HL-60/S4 (cell line): ENCODE measurements at regions not wholly inside any gene's neighbourhood (a gene's known extent, or its start where the extent isn't known, plus 50 kb on each side); places are given as distances from the start of the nearest gene placed in this dataset.
"Not testable (repeated sequence)": the region's sequence is repeated elsewhere in the genome, so short reads cannot be mapped to it uniquely, and the experiment has no call there.

Experiments
- in situ Hi-C: fragments of 300-500 bp; cut with MboI; formaldehyde crosslinking; loops from 2 replicates; pipeline ENCODE4 v1.14.3; 2022; ENCODE audit warnings: low sequenced_read_pairs

DNA sequence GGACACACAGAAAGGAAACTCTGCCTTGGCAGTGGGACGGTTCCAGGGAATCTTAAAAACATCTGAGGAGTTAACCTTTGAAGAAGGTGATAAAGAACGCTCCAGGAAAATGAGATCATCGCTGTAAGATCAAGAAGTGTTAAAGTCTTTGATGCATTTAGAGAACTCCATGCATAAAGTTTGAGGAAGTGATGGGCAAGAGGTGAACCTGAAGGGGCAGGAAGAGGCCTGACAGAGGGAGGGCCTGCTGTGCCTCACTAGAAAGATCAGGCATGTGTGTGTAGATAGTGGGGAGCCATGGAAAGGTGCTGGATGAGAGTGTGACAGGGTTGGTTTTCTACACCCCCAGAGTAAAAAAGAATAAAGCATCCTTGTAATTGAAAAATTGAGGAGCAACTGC, 889.2 kb downstream of the MCTP2 start:
- in situ Hi-C loops = no loop called here

GRCh38 chr15:95121191-95121590, 889.8 kb downstream of the MCTP2 start:
- in situ Hi-C loops = no loop called here

- in situ Hi-C loops = no loop called here
Observed at GRCh38 chr15:95125803-95126202, 894.4 kb downstream of the MCTP2 start.

DNA sequence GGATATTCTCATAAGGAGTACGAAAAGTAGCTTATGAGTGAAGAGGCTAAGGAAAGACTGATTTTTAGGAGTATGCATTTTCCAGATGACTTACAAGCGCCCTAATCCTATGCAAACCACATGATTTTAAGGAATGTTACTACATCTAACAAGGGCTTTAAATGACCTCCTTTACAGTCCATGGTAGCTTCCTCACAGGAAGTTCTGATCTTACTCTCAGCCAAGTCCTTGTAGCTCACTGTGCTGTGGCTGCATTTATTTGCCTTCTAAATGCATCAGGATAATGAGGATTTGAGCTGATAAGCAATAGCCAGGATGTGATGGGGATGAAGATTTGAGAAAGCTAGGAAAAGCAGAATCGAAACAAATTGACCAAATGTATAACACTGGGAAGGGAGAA, 896.0 kb downstream of the MCTP2 start:
- in situ Hi-C loops = no loop called here

DNA sequence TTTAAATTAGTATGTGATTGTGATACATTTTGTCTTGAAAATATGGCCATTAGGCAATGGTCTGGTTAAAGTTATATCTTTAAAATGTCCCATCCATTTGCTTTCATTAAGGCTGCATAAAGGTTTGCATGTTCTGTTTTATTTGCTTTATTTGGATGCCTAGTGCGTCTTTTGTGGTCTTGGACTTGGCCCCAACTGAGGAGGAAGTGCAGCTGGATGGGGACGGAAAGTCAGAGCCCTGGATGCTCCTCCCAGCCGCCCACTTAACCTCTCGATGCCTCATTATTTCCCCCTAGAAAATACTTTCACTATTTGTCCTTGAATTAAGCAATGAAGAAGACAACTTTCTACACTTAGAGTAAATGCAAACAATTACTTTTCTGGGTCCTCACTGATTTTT, 898.2 kb downstream of the MCTP2 start:
- in situ Hi-C loops = no loop called here

DNA sequence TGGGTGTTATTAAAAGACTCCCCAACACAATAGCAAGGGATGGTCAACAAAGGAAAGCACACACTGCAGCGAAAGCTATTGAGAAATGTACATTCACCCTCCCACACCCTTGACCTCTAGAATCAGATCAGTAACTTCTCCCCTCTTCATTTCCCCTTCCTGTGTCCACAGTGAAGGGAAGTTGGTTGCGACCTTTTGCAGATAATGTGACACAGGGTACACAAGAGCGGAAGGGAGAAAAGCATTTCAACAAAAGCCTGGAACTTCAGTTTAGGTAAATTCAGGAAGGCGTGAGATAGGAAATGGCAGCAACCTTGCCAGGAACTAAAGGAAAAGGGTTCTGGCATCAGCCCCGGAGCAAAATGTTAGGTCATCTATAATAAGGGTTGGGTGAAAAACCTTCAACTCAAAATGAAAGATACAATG, 899.8 kb downstream of the MCTP2 start:
- in situ Hi-C loops = no loop called here

- in situ Hi-C loops = no loop called here
Observed at GRCh38 chr15:95132774-95133173, 901.4 kb downstream of the MCTP2 start.

DNA sequence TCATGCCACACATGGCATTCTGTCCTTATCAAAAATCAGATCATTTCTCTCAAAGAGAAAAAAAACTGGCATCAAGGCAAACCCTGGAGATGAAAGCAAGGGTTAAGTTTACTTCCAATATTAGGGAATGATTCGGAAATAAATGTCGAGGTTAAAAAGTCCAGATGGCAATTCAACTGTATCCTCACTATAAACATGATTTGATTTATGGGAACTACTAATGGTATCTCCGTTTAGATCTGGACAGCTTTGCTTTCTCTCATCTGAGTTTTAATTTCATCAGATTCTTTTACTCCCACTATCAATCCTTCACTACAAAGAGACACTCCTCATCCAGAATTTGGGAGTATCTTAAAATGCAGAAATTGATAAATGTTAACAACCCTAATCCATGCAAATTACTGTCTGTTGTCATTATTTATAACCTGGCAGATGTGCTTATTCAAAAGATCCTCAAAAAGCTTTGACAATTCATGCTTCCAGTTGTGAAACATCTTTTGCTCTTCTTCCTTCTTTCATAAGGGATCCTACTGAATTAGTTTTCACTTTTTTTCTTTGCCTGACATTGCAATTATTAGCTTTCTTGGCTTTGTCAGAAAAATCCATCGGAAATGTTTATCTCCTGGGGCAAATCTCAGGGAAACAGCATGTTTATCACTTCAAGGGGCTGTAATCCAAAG, 903.2 kb downstream of the MCTP2 start:
- in situ Hi-C loops = no loop called here

DNA sequence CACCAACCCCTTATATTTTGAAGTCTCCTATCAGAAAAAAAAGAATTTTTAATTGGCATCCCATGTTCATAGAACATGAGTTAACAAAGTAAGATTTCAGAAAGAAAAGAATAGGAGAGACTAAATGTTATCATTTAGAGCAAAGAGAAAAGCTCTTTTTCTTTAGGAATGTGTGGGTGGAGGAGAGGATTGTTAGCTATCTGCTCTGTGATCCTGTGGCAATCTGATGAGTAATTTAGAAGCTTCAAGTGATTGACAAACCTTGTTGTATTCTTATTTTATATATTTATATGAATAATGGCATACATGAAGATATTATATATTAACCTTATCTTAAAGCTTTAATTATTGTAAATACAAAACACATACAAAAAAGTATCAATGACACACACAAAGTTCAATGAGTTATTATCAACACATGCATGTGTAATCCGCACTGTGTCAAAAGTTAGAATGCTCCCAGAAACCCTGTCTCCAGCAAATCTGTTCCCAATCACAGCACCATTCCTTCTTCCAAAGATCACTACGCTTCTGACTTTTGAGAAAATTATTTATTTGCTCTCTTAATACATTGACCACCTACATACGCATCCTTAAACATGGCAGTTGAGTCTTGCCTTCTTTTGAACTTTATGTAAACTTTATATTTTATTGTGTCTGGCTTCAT, 907.4 kb downstream of the MCTP2 start:
- in situ Hi-C loops = no loop called here

DNA sequence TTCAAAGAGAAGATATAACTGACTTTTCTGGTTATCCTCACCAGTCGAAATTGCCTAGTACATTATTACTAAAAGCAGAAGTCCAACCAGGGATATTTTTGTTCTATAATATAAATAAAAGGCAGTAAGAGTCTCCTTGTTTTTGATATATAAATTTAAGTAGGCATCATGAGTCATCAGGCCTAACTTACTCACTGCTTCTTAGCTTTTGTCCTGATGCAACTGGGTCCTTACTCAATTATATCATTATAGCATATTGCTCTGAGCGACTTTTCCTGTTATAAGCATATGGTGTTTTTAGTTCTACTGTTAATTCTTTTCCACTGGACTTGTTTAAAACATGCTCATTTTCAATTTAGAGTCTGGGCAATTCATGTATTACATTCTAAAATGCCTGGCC, 910.1 kb downstream of the MCTP2 start:
- in situ Hi-C loops = no loop called here

DNA sequence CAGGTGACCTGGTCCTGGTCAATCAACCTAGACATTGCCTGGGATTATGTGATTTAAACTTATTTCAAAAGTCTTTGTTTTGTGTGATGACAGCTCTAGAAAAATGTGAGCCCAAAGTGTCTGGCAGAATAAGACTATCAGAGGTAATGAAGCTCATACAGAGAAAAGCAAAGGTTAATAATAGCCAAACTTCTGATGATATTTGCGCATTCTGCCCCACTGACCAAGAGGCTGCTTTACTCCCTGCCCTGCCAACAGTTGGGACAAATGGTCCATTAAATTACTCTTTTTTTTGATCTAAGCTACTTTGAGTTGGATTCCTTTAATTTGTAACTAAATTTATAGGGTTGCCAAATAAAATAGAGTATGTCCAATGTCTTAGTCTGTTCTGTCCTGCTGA, 911.2 kb downstream of the MCTP2 start:
- in situ Hi-C loops = no loop called here

DNA sequence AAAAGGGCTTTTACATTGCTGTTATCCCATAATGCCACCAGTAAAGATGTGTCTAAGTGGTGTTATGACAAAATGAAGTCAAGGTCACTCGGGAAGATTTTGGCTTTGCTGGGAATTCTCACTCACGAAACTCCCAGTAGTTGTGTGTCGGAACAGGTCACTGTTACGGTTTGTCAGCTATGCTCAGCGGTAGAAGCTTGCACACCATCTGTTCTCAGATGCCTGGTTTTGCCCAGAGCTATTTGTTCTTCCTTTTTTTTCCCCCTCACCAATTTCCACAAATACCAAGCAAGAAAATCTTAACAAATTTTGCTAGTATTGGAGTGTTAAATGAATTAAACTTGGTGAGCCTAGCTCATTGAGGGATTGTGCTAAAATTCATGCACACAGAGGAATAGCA, 915.1 kb downstream of the MCTP2 start:
- in situ Hi-C loops = no loop called here

DNA sequence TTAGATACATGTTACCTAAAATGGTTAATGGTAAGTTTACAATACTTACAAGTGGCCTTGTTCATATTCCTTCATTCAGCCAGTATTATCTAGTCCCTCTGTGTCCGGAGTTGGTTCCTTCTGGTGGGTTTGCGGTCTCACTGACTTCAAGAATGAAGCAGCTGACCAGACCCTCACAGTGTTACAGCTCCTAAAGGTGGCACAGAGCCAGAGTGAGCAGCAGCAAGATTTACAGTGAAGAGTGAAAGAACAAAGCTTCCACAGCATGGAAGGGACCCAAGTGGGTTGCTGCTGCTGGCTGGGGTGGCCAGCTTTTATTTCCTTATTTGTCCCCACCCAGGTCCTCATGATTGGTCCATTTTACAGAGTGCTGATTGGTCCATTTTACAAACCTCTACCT, 916.8 kb downstream of the MCTP2 start:
- in situ Hi-C loops = no loop called here

DNA sequence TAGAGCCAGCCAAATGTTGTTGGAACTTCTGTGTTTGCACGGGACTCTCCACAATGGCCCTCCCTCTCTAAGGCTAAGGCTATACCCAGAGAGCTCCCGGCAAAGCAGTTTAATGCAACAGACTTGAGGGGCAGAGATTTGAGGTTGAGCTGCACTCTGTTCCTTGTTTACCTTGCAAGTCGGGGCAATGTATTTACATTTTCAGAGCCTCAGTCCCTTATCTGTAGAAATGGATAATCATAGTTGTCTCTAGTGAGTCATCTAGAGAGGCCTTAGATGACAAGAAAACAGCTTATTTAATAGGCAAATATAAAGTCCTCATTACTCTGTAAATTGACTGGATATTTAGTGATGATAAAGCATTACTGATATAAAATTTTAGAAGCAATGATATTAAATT, 917.7 kb downstream of the MCTP2 start:
- in situ Hi-C loops = no loop called here

DNA sequence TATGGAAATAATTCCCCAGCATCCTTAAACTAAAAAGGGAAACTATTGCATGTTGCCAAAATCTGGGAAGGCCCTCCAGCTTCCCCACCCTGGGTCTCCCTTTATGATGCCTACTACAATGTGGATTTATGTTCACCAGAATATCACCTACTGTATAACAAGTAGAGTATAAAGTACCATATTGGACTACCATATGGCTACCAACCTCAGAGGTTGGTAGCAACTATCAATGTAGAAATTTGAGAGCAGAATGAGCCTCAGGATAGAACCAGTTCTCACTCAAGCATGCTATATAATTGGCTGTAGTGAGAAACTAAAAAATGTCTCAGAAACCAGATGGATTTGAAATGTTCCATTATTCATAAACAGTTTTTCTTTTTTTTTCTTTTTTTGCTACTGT, 918.4 kb downstream of the MCTP2 start:
- in situ Hi-C loops = no loop called here

- in situ Hi-C loops = no loop called here
Observed at GRCh38 chr15:95150466-95150865, 919.1 kb downstream of the MCTP2 start.

GRCh38 chr15:95152741-95153140, 921.4 kb downstream of the MCTP2 start:
- in situ Hi-C loops = no loop called here

DNA sequence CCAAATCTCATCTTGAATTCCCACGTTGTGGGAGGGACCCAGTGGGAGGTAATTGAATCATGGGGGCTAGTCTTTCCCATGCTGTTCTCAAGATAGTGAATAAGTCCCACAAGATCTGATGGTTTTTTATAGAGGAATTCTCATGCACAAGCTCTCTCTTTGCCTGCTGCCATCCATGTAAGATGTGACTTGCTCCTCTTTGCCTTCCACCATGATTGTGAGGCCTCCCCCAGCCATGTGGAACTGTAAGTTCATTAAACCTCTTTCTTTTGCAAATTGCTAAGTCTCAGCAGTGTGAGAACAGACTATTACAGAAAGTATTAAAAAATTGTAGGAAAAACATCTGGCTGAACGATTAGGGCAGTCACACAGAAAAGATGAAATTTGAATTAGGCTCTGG, 921.8 kb downstream of the MCTP2 start:
- in situ Hi-C loops = not testable (repeated sequence)

DNA sequence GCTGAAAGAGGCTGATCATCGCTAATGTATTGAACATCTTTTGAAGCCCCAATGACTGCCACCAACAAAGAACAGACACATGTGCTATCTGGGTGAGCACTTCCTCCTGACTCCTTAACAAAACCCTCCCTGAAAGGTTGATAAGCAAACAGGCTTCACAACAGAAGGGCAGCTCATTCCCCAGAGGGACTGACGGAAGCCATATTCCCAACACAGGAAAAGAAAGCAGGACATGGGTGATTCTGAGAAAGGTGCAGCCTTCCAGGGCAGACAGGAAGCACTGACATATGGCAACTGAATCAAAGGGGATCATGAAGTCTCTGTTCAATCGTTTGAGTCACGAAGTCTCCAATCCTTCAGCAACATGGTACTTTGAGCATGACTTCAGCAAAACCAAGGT, 929.0 kb downstream of the MCTP2 start:
- in situ Hi-C loops = no loop called here

DNA sequence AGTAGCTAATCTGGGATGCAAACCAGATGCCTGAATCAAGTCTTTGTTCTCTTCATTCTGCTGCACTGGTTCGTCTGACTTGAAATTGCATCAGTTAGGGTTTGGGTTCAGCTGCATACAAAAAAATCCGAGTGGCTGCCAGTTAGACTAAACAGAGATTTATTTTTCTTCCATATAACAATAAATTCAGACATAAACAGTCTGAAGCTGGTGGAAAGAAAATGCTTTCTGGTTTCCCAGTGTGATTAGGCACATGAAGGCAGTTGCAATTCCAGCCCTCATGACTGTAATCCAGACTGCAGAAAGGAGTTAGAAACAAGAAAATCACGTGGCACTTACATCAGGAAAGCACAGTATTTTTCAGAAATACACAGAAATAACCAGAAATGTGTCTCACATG, 930.7 kb downstream of the MCTP2 start:
- in situ Hi-C loops = no loop called here

- in situ Hi-C loops = no loop called here
Observed at GRCh38 chr15:95162531-95162930, 931.2 kb downstream of the MCTP2 start.

- in situ Hi-C loops = no loop called here
Observed at GRCh38 chr15:95162967-95163531, 931.7 kb downstream of the MCTP2 start.

- in situ Hi-C loops = no loop called here
Observed at GRCh38 chr15:95168152-95168551, 936.8 kb downstream of the MCTP2 start.
